ENCODE measurements at regions not wholly inside any gene's neighbourhood (a gene's known extent, or its start where the extent isn't known, plus 50 kb on each side); places are given as distances from the start of the nearest gene placed in this dataset.

GRCh38 chr17:63285551-63285950 is 160.6 kb downstream of the CYB561 start (continued):
- TF ChIP-seq MED1 (CRISPR knock-in tag; IDR thresholded peaks at IDR 0.05; ENCODE audit: borderline replicate concordance): no peak
- TF ChIP-seq E2F8 (IDR thresholded peaks at IDR 0.05; ENCODE audit: low read depth, partially characterized antibody): no peak
- TF ChIP-seq SMARCA4 (IDR thresholded peaks at IDR 0.05): no peak
- TF ChIP-seq LARP7 (IDR thresholded peaks at IDR 0.05): no peak
- no peak for TF ChIP-seq NR1H2 (CRISPR knock-in tag; IDR thresholded peaks at IDR 0.05)
- TF ChIP-seq JUND (IDR thresholded peaks at IDR 0.05; ENCODE audit: borderline replicate concordance, low read depth, low read length): no peak
- no peak for TF ChIP-seq JUND (tag; IDR thresholded peaks at IDR 0.05; ENCODE audit: borderline replicate concordance, low read depth, low read length)
- no peak for TF ChIP-seq E2F3 (CRISPR knock-in tag; IDR thresholded peaks at IDR 0.05)
- TF ChIP-seq SIX5 (IDR thresholded peaks at IDR 0.05; ENCODE audit: borderline replicate concordance in 1 of 2, insufficient read depth in 1 of 2, low read depth in 1 of 2, low read length in 2 of 2): no peak

GRCh38 chr17:63286254-63286653 is 159.9 kb downstream of the CYB561 start:
- Histone ChIP-seq H3K4me3 (no peak overlapping the region), H3K36me3 (ENCODE audit: control insufficient read depth, insufficient read depth, low read length) (no peaks in the 10 kb centered on the region), H4K20me1 (replicated peaks; ENCODE audit: control insufficient read depth, insufficient read depth, low read length) (no peaks in the 10 kb centered on the region), H3K4me2 (ENCODE audit: insufficient read depth, low read length) (no peak overlapping the region), H3K9ac (ENCODE audit: insufficient read depth in 1 of 2, low read depth in 2 of 2, low read length in 2 of 2) (no peak overlapping the region), H3K9me3 (replicated peaks; ENCODE audit: control insufficient read depth, insufficient read depth, low read depth, low read length) (no peaks in the 10 kb centered on the region), H3K9me1 (ENCODE audit: control insufficient read depth, insufficient read depth, low read length) (no peaks in the 10 kb centered on the region), H3K4me1 (replicated peaks in 1 of 2; ENCODE audit: control insufficient read depth in 2 of 2, insufficient read depth in 2 of 2, low read length in 2 of 2) (no peaks in the 10 kb centered on the region), H2AFZ (ENCODE audit: low read depth, low read length) (no peak overlapping the region), H3K27me3 (ENCODE audit: control insufficient read depth in 2 of 2, insufficient read depth in 2 of 2, low read length in 2 of 2) (no peaks in the 10 kb centered on the region), H3K27ac (ENCODE audit: extremely low read depth, low read depth, low read length) (no peak overlapping the region), H3K79me2 (ENCODE audit: control insufficient read depth, insufficient read depth, low read length) (no peaks in the 10 kb centered on the region)
- no TSS peak for BruUV-seq (replicated peaks)
- no peak for DNase-seq (ENCODE audit: extremely low read depth in 1 of 4, low spot score in 3 of 4)
- CTCF ChIA-PET (ENCODE audit: low intra/inter-chr PET ratio): no interaction called here
- ATAC-seq: no peak
- FAIRE-seq: no peak
- intact Hi-C loops (cut with micrococcal nuclease): no loop called here
- in situ Hi-C loops (cut with MboI): no loop called here
- POLR2A ChIA-PET: no interaction called here
- no peak for TF ChIP-seq ZNF12 (CRISPR knock-in tag; IDR thresholded peaks at IDR 0.05)
- TF ChIP-seq PPARD (CRISPR knock-in tag; IDR thresholded peaks at IDR 0.05): no peak
- TF ChIP-seq HSF4 (CRISPR knock-in tag; IDR thresholded peaks at IDR 0.05; ENCODE audit: borderline replicate concordance): no peak
- TF ChIP-seq ETS1 (conservative IDR thresholded peaks at IDR 0.05; ENCODE audit: control insufficient read depth, low read depth, low read length): no peak
- no peak for TF ChIP-seq HLTF (IDR thresholded peaks at IDR 0.05)
- no peak for TF ChIP-seq BRF1 (IDR thresholded peaks at IDR 0.05; ENCODE audit: borderline replicate concordance, extremely low read depth, insufficient read length)
- no peak for TF ChIP-seq ZNF75A (CRISPR knock-in tag; IDR thresholded peaks at IDR 0.05)
- no peak for TF ChIP-seq POLR3G (IDR thresholded peaks at IDR 0.05; ENCODE audit: extremely low read depth, insufficient read length, insufficient replicate concordance)
- TF ChIP-seq ZNF253 (CRISPR knock-in tag; conservative IDR thresholded peaks at IDR 0.05): no peak
- TF ChIP-seq E4F1 (CRISPR knock-in tag; IDR thresholded peaks at IDR 0.05; ENCODE audit: borderline replicate concordance): no peak
